Stimulated activated naive CD8-positive, alpha-beta T cell treated with anti-CD3 and anti-CD28 coated beads, Interleukin-15, Interleukin-2, amounts not matched to agents 100 U/mL and 50 U/mL, for 24 hours (primary cell): ENCODE measurements at regions not wholly inside any gene's neighbourhood (a gene's known extent, or its start where the extent isn't known, plus 50 kb on each side); places are given as distances from the start of the nearest gene placed in this dataset.

Experiments
- ATAC-seq: fragments of 150-1000 bp; cut with Tn5 transposase; one replicate; pipeline ENCODE4 v1.10.0; 2021
- DNase-seq: peaks from one replicate; pipeline ENCODE4 v3.0.0; 2021

- ATAC-seq, result no peak
- DNase-seq, result no peak
Observed at GRCh38 chr6:21816231-21816630, 222.7 kb downstream of the SOX4 start.

- DNase-seq, result no peak
- ATAC-seq, result no peak
Observed at GRCh38 chr6:21820442-21820841, 226.9 kb downstream of the SOX4 start.

GRCh38 chr6:21823371-21823770 is 229.8 kb downstream of the SOX4 start:
- no peak for ATAC-seq
- DNase-seq, result no peak

- no peak for DNase-seq
- no peak for ATAC-seq
Observed at GRCh38 chr6:21824431-21825177, 231.1 kb downstream of the SOX4 start.

- no peak for ATAC-seq
- no peak for DNase-seq
Observed at GRCh38 chr6:21826023-21826422, 232.5 kb downstream of the SOX4 start.

GRCh38 chr6:21826904-21827303 is 233.4 kb downstream of the SOX4 start:
- peak; percentile 19 for ATAC-seq
- no peak for DNase-seq

- DNase-seq (no peak), ATAC-seq (no peak)
Observed at GRCh38 chr6:21827425-21828202, 234.1 kb downstream of the SOX4 start.

- ATAC-seq (no peak), DNase-seq (no peak)
Observed at GRCh38 chr6:21828704-21829103, 235.2 kb downstream of the SOX4 start.

- DNase-seq (no peak), ATAC-seq (no peak)
Observed at GRCh38 chr6:21829126-21829525, 235.6 kb downstream of the SOX4 start.

GRCh38 chr6:21831521-21832291 is 238.2 kb downstream of the SOX4 start:
- no peak for ATAC-seq
- DNase-seq, result no peak

GRCh38 chr6:21836277-21836676 is 242.7 kb downstream of the SOX4 start:
- DNase-seq, result no peak
- ATAC-seq, result no peak

GRCh38 chr6:21836772-21837425 is 243.3 kb downstream of the SOX4 start:
- DNase-seq (no peak), ATAC-seq (peak; percentile 69)

- DNase-seq, result no peak
- ATAC-seq, result no peak
Observed at GRCh38 chr6:21840428-21840827, 246.9 kb downstream of the SOX4 start.

GRCh38 chr6:21842875-21843645 is 249.5 kb downstream of the SOX4 start:
- ATAC-seq, result no peak
- no peak for DNase-seq

- no peak for DNase-seq
- ATAC-seq, result no peak
Observed at GRCh38 chr6:21844120-21844917, 250.8 kb downstream of the SOX4 start.

GRCh38 chr6:21845018-21845417 is 251.5 kb downstream of the SOX4 start:
- ATAC-seq, result no peak

GRCh38 chr6:21845439-21846140 is 252.0 kb downstream of the SOX4 start:
- DNase-seq (no peak), ATAC-seq (no peak)

More at GRCh38 chr6:21845018-21845417, 251.5 kb downstream of the SOX4 start:
- DNase-seq, result no peak

- ATAC-seq, result peak; percentile 81
- DNase-seq, result peak; percentile 37
Observed at GRCh38 chr6:21846541-21847451, 253.2 kb downstream of the SOX4 start.
